HG02973 (cell line): ENCODE measurements at regions not wholly inside any gene's neighbourhood (a gene's known extent, or its start where the extent isn't known, plus 50 kb on each side); places are given as distances from the start of the nearest gene placed in this dataset.

Source experiments
- ATAC-seq: cut with Tn5 transposase; IDR thresholded peaks from one replicate; pipeline ENCODE4 v1.9.1; 2021; ENCODE audit warnings: moderate library complexity; ENCODE audit not compliant: unreplicated experiment

- ATAC-seq = no peak
Measured at GRCh38 chr4:3364634-3365314, 72.0 kb downstream of the RGS12 start.

DNA sequence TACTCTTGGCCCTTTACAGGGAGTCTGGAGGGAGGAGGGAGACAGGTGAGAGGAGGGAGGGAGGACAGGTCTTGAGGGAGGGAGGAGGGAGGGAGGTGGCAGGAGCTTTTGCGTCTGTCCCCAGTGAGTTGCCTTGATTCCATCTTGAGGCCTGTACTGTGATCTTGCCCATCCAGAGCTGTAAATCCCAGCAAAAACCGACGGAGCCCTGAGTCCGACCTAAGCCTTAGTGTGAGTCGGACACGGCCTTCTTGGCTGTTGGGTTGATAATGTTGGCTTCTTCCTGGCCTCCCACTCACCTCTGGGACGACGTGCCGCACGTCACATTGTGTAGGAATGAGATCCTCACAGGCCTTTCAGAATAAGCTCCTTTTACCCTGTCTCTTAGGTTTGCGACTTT is 72.5 kb downstream of the RGS12 start:
- no peak for ATAC-seq

DNA sequence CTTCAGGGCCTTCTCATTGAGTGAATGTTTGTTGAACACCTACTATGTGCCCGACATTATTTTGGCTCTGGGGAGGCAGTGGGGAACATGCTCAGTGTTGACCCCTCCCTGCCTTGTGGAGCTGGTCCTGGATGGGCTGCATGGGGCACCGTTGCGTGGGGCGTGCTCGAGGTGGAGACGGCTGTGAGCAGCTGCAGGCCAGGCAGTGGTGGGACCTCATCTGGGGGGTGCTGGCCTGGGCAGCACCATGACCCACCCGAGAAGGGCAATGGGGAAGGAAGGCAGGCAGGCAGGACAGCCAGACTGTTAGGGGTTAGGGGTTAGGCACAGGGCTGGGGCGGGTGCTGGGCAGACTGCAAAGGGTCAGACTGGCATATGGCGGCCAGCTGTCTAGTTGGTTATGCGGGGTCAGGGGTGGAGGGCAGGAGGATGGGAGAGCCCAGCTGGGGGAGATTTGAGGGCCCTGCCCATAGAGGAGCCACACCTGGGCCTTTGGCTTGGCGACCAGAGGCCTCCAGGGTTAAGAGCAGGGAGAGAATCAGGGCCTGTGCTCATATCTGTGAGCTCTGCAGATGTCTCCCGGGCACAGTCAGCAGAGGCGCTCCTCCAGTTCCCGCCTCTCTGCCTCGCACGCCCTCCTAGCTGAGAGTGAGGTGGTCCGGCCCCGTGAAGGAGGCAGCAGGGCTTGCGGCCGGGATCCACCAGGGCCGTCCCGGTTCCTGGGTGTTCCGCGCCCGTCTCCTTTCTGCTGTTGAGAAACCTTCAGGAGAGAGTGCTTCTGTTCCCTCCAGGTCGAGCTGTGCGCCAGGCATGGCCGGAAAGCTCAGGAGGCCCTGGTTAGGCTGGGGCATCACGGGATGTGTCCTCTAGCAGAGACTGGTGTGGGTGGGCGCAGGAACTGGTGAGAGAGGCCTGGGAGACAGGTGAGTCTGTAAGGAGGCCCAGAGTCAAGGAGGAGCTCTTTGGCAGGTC is 73.3 kb downstream of the RGS12 start:
- no peak for ATAC-seq

DNA sequence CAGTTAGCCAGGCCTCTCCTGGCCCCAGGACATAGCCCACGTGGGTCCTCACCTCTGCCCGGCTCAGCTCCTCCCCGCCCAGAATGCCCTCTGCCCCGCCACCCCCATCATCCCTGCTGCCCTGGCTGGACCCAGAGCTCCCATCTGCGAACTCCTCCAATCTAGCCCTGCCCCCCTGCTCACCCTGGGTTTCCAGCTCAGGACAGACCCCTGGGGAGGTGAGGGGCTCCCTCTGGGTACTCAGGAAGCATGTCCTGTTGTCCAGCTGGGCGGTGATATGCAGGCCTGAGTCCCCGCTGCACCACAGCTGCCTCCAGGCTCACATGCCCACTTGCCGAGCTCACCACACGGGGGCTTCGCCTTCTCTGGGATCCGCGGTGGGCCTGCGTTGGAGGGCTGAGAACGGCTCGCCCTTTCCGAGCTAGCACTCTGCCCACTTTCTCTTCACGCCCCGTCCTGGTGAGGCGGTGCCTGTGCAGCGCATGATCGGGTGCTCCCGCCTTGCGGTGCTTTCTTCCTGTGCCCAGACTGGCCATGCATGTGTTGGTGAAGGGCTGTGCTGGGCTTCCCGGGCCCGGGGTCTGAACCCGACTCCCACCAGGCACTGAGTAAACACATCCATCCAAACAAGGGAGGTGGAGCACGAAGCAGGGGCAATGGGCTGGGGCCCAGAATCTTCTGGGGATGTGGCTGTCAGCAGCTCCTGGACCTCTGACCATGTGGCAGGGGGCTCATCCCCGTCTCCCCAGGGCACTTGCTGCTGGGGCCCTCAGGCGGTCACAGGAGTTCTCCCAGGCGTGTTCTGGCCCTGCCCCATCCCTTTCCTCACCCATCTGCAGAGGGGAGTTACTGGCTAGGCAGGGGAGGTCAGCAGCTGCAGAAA is 74.3 kb downstream of the RGS12 start:
- ATAC-seq = no peak

GRCh38 chr4:3367866-3368265 is 73.9 kb upstream of the HGFAC start:
- no peak for ATAC-seq

DNA sequence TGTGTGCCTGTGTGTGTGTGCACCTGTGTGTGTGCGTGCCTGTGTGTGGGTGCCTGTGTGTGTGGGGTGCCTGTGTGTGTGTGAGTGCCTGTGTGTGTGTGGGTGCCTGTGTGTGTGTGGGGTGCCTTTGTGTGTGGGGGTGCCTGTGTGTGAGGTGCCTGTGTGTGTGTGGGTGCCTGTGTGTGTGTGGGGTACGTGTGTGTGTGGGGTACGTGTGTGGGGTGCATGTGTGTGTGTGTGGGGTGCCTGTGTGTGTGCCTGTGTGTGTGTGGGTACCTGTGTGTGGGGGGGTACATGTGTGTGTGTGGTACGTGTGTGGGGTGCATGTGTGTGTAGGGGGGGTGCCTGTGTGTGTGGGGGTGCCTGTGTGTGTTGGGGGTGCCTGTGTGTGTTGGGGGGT is 73.4 kb upstream of the HGFAC start:
- ATAC-seq = no peak

GRCh38 chr4:3368841-3369760 is 72.7 kb upstream of the HGFAC start:
- ATAC-seq = no peak

DNA sequence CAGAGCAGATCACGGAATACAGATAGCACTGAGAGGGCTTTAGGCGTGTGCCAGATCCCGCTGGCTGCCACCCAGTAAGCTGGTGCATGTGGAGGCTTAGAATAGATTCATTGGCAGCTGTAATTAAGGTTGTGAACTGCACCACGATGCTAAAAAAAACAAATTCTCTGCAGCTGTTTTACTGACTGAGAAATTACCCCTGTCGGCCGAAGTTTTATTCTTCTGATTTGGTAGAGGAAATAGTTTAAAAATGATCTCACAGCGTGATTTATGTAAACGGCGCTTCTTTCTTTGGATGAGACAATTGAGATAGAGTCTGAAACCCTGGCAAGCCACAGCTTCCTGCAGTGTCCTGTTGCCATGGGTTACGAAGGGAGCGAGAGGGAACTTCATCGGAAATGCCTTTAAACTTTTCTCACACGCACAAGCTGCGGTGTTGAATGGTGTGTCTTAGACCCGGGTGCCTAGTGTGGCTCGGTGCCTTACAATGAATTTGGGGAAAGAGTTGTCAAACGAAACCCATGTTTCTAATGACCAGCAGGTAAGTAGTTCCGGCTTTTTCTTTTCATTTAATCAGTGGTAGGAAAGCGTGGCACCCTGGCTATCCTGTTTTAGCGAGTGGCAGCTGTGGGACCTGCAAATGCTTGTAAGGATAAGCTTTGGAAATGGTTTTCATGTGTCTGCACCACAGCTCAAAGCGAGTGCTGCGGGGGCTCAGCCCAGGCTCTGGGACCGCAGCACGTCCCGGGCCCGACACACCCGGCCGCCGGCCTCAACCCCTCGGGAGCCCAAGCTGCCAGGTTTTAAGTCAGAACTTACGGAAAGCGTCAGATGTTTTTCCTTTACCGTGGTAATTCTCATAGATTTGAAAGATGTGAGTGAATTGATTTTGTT is 71.7 kb upstream of the HGFAC start:
- no peak for ATAC-seq

DNA sequence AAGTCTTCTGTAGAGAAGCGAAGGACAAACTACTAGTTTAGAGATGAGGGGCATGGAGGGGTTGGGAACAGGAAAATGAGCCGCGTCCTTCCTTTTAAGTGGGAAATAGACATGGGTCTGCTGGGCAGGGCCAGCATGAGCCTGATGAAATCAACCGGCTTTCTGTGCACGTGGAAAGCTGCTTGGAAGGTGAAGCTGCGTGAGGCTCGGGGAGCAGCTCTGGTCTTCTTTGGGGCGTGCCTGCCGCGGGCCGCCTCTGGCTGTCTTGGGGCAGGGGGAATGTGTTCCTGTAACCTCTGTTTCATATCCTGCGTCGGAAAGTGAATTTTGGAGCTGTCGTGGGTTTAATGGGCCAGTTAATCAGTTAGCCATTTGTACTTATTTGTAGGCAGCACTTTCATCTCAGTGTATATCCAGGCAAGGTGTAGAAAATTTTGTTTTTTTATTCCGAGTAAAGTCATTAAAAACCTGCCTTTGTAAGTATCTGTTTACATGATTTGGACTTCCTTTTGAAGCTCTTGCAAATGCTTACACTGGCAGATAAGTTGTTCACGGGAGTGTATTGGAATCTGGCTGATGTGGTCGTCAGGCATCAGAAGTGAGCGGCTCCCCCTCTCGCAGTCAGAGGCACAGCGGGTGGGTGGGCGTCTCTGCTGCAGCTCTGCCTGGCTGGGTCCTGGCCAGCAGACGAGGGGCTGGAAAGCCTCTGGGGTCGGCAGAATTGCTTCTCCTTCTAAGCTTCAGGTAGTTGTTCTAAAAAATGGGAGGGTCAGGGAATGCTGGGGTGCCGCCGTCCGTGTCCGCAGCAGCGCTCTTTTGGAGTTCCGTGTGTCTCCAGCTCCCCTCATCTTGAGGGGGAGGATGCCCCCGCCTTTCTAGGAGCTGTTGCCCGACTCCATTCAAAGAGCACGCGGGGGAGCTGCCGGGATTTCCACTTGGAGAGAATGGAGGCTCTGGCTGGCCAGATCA is 70.5 kb upstream of the HGFAC start:
- no peak for ATAC-seq

DNA sequence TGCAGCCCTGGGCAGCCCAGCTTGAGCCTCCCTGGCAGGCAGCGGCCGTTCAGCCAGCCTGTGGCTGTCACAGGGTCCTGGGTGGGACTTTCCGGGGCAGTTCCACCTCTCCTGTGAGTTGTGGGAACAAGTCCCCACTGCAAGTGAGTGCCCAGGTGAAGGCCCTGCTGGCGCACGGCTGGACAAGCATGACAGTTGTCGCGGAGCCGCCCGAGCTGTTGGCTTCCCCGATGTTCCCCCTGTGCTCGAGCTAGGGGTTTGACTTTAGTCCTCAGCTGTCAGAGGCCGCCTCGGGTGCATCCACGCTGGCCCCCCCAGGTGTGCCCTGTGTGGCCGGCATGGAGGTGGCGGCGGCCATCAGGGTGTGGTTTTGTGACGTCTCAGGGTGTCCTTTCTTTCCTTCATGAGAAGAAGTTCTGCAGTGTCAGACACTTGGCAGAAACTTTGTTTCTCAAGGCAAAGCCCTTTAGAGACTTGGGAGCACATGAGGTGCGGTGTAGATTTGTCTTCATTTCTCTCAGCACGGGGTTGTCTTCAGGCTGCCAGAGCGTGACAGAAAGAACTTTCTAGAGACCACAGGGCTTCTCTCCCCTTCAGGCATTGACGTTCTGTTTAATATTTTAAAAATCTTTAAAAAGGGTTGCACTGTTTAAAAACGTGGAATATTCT is 69.4 kb upstream of the HGFAC start:
- no peak for ATAC-seq

DNA sequence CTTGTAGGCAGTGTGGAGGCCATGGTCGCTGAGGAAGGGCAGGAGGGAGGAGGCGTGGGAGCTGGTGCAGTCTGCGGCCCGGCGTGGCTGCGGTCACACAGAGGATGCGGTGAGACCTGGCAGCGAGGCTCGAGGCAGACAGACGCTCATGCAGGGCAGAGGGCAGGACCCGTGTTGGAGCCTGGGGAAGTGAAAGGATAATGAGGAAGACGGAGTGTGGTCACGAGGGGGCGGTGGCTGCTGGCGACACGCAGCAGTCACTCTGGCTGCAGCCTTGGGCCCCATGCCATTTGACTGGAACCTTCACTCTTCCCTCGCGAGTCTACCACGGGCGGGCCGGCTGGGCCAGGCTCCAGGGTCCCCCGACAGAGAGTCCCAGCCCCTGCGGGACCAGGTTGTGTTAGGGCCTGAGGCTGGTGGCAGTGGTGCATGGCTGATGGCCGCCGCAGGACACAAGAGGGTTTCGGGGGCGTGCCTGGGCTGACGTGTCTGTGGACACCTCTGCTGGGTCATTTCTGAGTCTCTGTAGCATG is 68.8 kb upstream of the HGFAC start:
- no peak for ATAC-seq

DNA sequence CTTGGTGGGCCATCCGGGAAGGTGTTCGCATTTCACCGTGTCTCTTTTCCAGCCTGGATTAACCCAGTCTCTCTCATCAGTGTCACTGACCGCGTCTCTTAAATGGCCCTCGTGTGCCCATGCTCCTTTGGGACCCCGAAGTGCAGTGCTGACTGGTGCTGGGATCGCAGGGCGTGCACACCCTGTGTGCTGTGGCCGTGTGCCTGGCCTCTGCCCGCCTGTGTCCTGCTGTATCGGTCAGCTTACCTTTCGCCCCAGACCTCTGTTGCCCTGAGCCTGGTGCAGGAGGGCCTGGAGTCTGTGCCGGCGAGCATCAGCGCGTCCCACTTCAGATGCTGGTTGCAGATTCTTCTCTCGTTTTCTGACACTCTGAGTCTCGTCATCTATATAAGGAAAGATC is 68.3 kb upstream of the HGFAC start:
- ATAC-seq = no peak

GRCh38 chr4:3374011-3374645 is 67.6 kb upstream of the HGFAC start:
- ATAC-seq = no peak

GRCh38 chr4:3374667-3375066 is 67.1 kb upstream of the HGFAC start:
- no peak for ATAC-seq

DNA sequence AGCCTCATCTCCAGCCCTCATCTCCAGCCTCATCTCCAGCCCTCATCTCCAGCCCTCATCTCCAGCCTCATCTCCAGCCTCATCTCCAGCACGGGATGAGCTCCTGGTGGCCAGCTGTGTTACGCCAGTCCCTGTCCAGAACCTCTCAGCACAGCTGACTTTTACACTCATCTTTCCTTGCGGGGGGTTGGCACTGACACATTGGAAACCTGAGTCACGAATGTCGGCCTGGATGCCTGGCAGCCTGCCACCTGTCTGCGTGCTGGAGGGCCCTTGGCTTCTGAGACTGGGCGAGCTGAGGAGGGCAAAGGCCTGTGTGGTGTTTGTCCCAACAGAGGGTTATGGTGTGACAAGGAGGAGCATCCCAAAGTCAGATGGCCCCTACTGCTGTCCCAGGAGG is 66.1 kb upstream of the HGFAC start:
- no peak for ATAC-seq

GRCh38 chr4:3376266-3376665 is 65.5 kb upstream of the HGFAC start:
- ATAC-seq = no peak

- no peak for ATAC-seq
Measured at GRCh38 chr4:3377557-3377956, 64.2 kb upstream of the HGFAC start.
